SK-N-SH (cell line): ENCODE measurements at regions not wholly inside any gene's neighbourhood (a gene's known extent, or its start where the extent isn't known, plus 50 kb on each side); places are given as distances from the start of the nearest gene placed in this dataset.

ENCODE experiments used
- CTCF ChIA-PET: fragments of 300-600, 350-600 bp; formaldehyde crosslinking; extraction: SDS; loops from one replicate; lab custom pipeline; 2021; lab: Yijun Ruan, JAX
- POLR2A ChIA-PET: fragments of 350-600 bp; sonication (Branson Sonifier 250); formaldehyde crosslinking; extraction: SDS; loops from one replicate; lab custom pipeline; 2020; ENCODE audit warnings: antibody characterized with exemption, inconsistent platforms; lab: Yijun Ruan, JAX
- DNase-seq: peaks from one replicate; pipeline ENCODE4 v3.0.0; 2012
- H2AFZ ChIP-seq: fragments of 200-600 bp; sonication (generic); 2 replicates; pipeline ENCODE4 v1.8.1; 2016; ENCODE audit warnings: antibody characterized with exemption, mild to moderate bottlenecking, low read depth
- H3F3A ChIP-seq: fragments of 200-600 bp; sonication (generic); replicated peaks from 2 replicates; pipeline ENCODE3; 2016; ENCODE audit warnings: antibody characterized with exemption, mild to moderate bottlenecking; ENCODE audit not compliant: insufficient read depth
- H3K27ac ChIP-seq, 2 experiments: fragments of 200-500 bp in 1 of 2; fragments of 200-600 bp in 1 of 2; sonication (Bioruptor generic) in 1 of 2; sonication (generic), shearing (Covaris generic) in 1 of 2; 2 replicates each; pipeline versions ENCODE4 v1.5.1 to v1.6.1; 2014 to 2016; ENCODE audit warnings: low read depth in 2 of 2, inconsistent platforms in 1 of 2, low read length in 1 of 2, mild to moderate bottlenecking in 1 of 2, mixed read lengths in 1 of 2
- H3K27me3 ChIP-seq: fragments of 200-600 bp; sonication (generic), shearing (Covaris generic); 2 replicates; pipeline ENCODE4 v1.6.1; 2016; ENCODE audit warnings: mixed run types; ENCODE audit not compliant: insufficient read depth
- H3K36me3 ChIP-seq, 2 experiments: fragments of 200-500 bp in 1 of 2; fragments of 200-600 bp in 1 of 2; sonication (Bioruptor generic) in 1 of 2; sonication (generic) in 1 of 2; replicated peaks in 1 of 2; 2 replicates each; pipeline versions ENCODE3 to v1.5.1; 2014 to 2016; ENCODE audit warnings: low read length in 1 of 2, mild to moderate bottlenecking in 1 of 2; ENCODE audit not compliant: insufficient read depth in 2 of 2, control insufficient read depth in 1 of 2
- H3K4me1 ChIP-seq, 2 experiments: fragments of 200-500 bp in 1 of 2; fragments of 200-600 bp in 1 of 2; sonication (Bioruptor generic) in 1 of 2; sonication (generic), shearing (Covaris generic) in 1 of 2; 2 replicates each; pipeline versions ENCODE4 v1.5.1 to v1.6.1; 2014 to 2016; ENCODE audit warnings: low read depth in 1 of 2, low read length in 1 of 2, mixed run types in 1 of 2; ENCODE audit not compliant: insufficient read depth in 2 of 2, control insufficient read depth in 1 of 2
- H3K4me2 ChIP-seq: fragments of 200-600 bp; sonication (generic), shearing (Covaris generic); 2 replicates; pipeline ENCODE4 v1.6.1; 2017; ENCODE audit warnings: mixed run types
- H3K4me3 ChIP-seq, 2 experiments: fragments of 200-500 bp in 1 of 2; fragments of 200-600 bp in 1 of 2; sonication (Bioruptor generic) in 1 of 2; sonication (generic), shearing (Covaris generic) in 1 of 2; 2 replicates each; pipeline versions ENCODE4 v1.5.1 to v1.8.1; 2014 to 2016; ENCODE audit warnings: low read depth in 2 of 2, inconsistent platforms in 1 of 2, low read length in 1 of 2, mild to moderate bottlenecking in 1 of 2, mixed read lengths in 1 of 2, moderate library complexity in 1 of 2
- H3K79me2 ChIP-seq: fragments of 200-600 bp; sonication (generic); 2 replicates; pipeline ENCODE4 v1.8.1; 2017; ENCODE audit warnings: mild to moderate bottlenecking; ENCODE audit not compliant: insufficient read depth
- H3K9ac ChIP-seq: fragments of 200-600 bp; sonication (generic); 2 replicates; pipeline ENCODE4 v1.6.1; 2017; ENCODE audit warnings: mixed run types
- H3K9me2 ChIP-seq: fragments of 200-600 bp; sonication (generic); 2 replicates; pipeline ENCODE4 v1.6.1; 2017; ENCODE audit warnings: mixed run types
- H3K9me3 ChIP-seq: fragments of 200-600 bp; sonication (generic); 2 replicates; pipeline ENCODE4 v1.6.1; 2017; ENCODE audit warnings: mixed run types, mild to moderate bottlenecking, moderate library complexity
- H4K20me1 ChIP-seq: fragments of 200-600 bp; sonication (generic); 2 replicates; pipeline ENCODE4 v1.6.1; 2017; ENCODE audit warnings: mild to moderate bottlenecking, mixed run types; ENCODE audit not compliant: insufficient read depth
- CHD2 ChIP-seq: fragments of 150-350 bp; IDR thresholded peaks from 2 replicates; pipeline ENCODE4 v1.6.1; 2018; ENCODE audit warnings: low read length; ENCODE audit not compliant: partially characterized antibody
- EP300 ChIP-seq, 2 experiments: IDR thresholded peaks; 2 replicates each; pipeline versions ENCODE4 v1.4.0 to v1.6.1; 2012; ENCODE audit warnings: borderline replicate concordance in 1 of 2, low read depth in 1 of 2, low read length in 1 of 2
- EZH2phosphoT487 ChIP-seq: fragments of 200-600 bp; sonication (generic); IDR thresholded peaks from 2 replicates; pipeline ENCODE4 v1.6.1; 2017; ENCODE audit warnings: low read depth, mixed run types, mild to moderate bottlenecking, antibody characterized with exemption, moderate library complexity, borderline replicate concordance
- FOSL2 ChIP-seq: IDR thresholded peaks from 2 replicates; pipeline ENCODE4 v1.4.0; 2012; ENCODE audit warnings: low read depth, mild to moderate bottlenecking, moderate library complexity, borderline replicate concordance
- JUND ChIP-seq: IDR thresholded peaks from 2 replicates; pipeline ENCODE4 v1.4.0; 2012
- MXI1 ChIP-seq: IDR thresholded peaks from 2 replicates; pipeline ENCODE4 v1.6.1; 2012; ENCODE audit warnings: mild to moderate bottlenecking, low read depth, low read length, improper control_type of control experiment
- NFIC ChIP-seq: IDR thresholded peaks from 2 replicates; pipeline ENCODE4 v1.4.0; 2012; ENCODE audit warnings: borderline replicate concordance
- NRF1 ChIP-seq: IDR thresholded peaks from 2 replicates; pipeline ENCODE4 v1.6.1; 2012; ENCODE audit warnings: low read depth, mild to moderate bottlenecking, low read length
- RCOR1 ChIP-seq: fragments of 150-350 bp; IDR thresholded peaks from 2 replicates; pipeline ENCODE4 v1.6.1; 2017; ENCODE audit warnings: antibody characterized with exemption, low read length
- RFX5 ChIP-seq: IDR thresholded peaks from 2 replicates; pipeline ENCODE4 v1.6.1; 2012; ENCODE audit warnings: mild to moderate bottlenecking, improper control_type of control experiment, low read length
- TAF1 ChIP-seq: IDR thresholded peaks from 2 replicates; pipeline ENCODE4 v1.6.1; 2012; ENCODE audit warnings: low read depth, mild to moderate bottlenecking, low read length, moderate library complexity, borderline replicate concordance
- YY1 ChIP-seq: IDR thresholded peaks from 2 replicates; pipeline ENCODE4 v1.4.0; 2012; ENCODE audit warnings: low read depth, mild to moderate bottlenecking
- WGBS: methylation state at CpG from one replicate; pipeline ENCODE4 v1.1.6; 2017; ENCODE audit warnings: low lambda C conversion rate; 5-methylcytosine and 5-hydroxymethylcytosine counted together
- TF ChIP-seq, protein P1 (sequence below): IDR thresholded peaks from 2 replicates; pipeline ENCODE4 v1.4.0; 2012; ENCODE audit warnings: low read depth, borderline replicate concordance
- TF ChIP-seq, protein P2 (sequence below): fragments of 200-600 bp; sonication (generic); IDR thresholded peaks from 2 replicates; pipeline ENCODE4 v1.6.1; 2017; ENCODE audit warnings: antibody characterized with exemption, mild to moderate bottlenecking, moderate library complexity
- TF ChIP-seq, protein P3 (sequence below): fragments of 150-350 bp; IDR thresholded peaks from 2 replicates; pipeline ENCODE4 v1.6.1; 2016; ENCODE audit warnings: mild to moderate bottlenecking, low read depth, low read length

DNA sequence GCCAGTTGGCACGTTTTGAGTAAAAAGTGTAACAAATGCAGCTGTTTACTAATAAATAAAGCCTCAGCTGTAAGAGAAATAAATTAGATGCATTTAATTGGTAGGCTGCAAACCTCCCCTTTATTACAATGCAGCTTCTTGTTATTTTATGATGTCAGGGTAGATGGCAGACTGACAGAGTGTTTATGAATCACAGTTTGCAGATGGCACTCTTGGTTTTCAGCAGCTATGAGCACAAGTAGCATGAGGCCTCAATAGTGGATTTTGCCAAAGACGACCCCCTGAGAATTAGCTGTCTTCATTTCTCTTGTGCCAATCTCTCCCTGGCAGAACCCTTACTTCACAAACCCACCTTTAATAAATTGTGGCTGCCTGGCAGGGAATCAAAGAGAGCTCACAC is 161.2 kb upstream of the C1orf87 start:
- Histone ChIP-seq H3K27me3 (no peaks in the 10 kb centered on the region), H3K9me3 (no peaks in the 10 kb centered on the region), H3K27ac (no peak overlapping the region), H2AFZ (no peak overlapping the region), H3K79me2 (no peaks in the 10 kb centered on the region), H3K4me1 (peaks cover 0 to 12% of the 10 kb centered on the region in 2 experiments; a peak in 2 of 4 replicates), H3K36me3 (no peaks in the 10 kb centered on the region), H3K9me2 (no peaks in the 10 kb centered on the region), H3K9ac (no peak overlapping the region), H3K4me3 (no peak overlapping the region), H4K20me1 (no peaks in the 10 kb centered on the region), H3K4me2 (no peak overlapping the region), H3F3A (no peaks in the 10 kb centered on the region)
- ChIA-PET CTCF (interaction anchor here (0.8 to 2.1 kb wide), 3 partner anchors 10 to 74 kb away, joined by 3 to 6 read pairs (median 3); no protein-coding TSS in a partner anchor), POLR2A (interaction anchor here (1.1 kb wide), 1 partner anchor 12 kb away, joined by 3 read pairs; no protein-coding TSS in a partner anchor)
- 40% methylated on average over 2 of the region's 2 CpGs for WGBS
- TF ChIP-seq TAF1 (no peak), RCOR1 (no peak), EP300 (IDR thresholded peaks at IDR 0.05; ENCODE audit: borderline replicate concordance in 1 of 2, low read depth in 1 of 2, low read length in 1 of 2) (no peak), NRF1 (no peak), NFIC (no peak), EZH2phosphoT487 (no peak), RFX5 (no peak), CHD2 (no peak), MXI1 (no peak)
- TF ChIP-seq, protein P1, sequence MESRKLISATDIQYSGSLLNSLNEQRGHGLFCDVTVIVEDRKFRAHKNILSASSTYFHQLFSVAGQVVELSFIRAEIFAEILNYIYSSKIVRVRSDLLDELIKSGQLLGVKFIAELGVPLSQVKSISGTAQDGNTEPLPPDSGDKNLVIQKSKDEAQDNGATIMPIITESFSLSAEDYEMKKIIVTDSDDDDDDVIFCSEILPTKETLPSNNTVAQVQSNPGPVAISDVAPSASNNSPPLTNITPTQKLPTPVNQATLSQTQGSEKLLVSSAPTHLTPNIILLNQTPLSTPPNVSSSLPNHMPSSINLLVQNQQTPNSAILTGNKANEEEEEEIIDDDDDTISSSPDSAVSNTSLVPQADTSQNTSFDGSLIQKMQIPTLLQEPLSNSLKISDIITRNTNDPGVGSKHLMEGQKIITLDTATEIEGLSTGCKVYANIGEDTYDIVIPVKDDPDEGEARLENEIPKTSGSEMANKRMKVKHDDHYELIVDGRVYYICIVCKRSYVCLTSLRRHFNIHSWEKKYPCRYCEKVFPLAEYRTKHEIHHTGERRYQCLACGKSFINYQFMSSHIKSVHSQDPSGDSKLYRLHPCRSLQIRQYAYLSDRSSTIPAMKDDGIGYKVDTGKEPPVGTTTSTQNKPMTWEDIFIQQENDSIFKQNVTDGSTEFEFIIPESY, result no peak
- TF ChIP-seq, protein P2, sequence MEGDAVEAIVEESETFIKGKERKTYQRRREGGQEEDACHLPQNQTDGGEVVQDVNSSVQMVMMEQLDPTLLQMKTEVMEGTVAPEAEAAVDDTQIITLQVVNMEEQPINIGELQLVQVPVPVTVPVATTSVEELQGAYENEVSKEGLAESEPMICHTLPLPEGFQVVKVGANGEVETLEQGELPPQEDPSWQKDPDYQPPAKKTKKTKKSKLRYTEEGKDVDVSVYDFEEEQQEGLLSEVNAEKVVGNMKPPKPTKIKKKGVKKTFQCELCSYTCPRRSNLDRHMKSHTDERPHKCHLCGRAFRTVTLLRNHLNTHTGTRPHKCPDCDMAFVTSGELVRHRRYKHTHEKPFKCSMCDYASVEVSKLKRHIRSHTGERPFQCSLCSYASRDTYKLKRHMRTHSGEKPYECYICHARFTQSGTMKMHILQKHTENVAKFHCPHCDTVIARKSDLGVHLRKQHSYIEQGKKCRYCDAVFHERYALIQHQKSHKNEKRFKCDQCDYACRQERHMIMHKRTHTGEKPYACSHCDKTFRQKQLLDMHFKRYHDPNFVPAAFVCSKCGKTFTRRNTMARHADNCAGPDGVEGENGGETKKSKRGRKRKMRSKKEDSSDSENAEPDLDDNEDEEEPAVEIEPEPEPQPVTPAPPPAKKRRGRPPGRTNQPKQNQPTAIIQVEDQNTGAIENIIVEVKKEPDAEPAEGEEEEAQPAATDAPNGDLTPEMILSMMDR, result no peak
- no peak for DNase-seq

DNA sequence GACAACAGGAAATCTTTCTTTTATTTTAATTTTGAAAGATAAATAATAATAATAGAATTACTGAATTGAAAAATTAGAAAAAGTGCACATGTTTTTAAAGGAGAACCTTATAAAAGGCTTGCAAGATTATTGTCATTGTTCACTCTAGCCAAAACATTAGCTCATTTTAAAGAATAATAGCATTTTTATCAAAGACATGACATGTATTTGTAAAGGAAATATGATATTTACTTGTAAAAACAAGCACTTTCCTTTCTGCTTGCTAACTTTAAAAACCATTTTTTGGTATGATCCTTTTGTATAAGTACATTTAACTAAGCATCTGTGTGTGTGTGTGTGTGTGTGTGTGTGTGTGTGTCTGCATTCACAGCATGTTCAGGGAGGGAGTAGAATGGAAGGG is 156.3 kb upstream of the C1orf87 start:
- Histone ChIP-seq H3K4me3 (no peak overlapping the region), H3K9me2 (no peaks in the 10 kb centered on the region), H4K20me1 (no peaks in the 10 kb centered on the region), H2AFZ (no peak overlapping the region), H3K27ac (no peak overlapping the region), H3K36me3 (no peaks in the 10 kb centered on the region), H3K9ac (no peak overlapping the region), H3K4me1 (peaks cover 0 to 14% of the 10 kb centered on the region in 2 experiments; a peak in 2 of 4 replicates), H3K4me2 (no peak overlapping the region), H3K79me2 (no peaks in the 10 kb centered on the region), H3K9me3 (no peaks in the 10 kb centered on the region), H3K27me3 (no peaks in the 10 kb centered on the region), H3F3A (peaks cover 4% of the 10 kb centered on the region)
- DNase-seq, result no peak
- CTCF ChIA-PET, result no interaction called here
- POLR2A ChIA-PET, result no interaction called here
- no peak for TF ChIP-seq FOSL2
- TF ChIP-seq YY1, result no peak
- TF ChIP-seq, protein P3, sequence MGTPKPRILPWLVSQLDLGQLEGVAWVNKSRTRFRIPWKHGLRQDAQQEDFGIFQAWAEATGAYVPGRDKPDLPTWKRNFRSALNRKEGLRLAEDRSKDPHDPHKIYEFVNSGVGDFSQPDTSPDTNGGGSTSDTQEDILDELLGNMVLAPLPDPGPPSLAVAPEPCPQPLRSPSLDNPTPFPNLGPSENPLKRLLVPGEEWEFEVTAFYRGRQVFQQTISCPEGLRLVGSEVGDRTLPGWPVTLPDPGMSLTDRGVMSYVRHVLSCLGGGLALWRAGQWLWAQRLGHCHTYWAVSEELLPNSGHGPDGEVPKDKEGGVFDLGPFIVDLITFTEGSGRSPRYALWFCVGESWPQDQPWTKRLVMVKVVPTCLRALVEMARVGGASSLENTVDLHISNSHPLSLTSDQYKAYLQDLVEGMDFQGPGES, result no peak
- no peak for TF ChIP-seq MXI1
- TF ChIP-seq JUND, result no peak
- TF ChIP-seq NFIC, result no peak
- no peak for TF ChIP-seq RCOR1
